Activated CD4-positive, alpha-beta T cell treated with anti-CD3 and anti-CD28 coated beads, Interleukin-2, amount 10 ng/mL, durations not matched to agents 24 days and 14 days (primary cell): ENCODE measurements at regions not wholly inside any gene's neighbourhood (a gene's known extent, or its start where the extent isn't known, plus 50 kb on each side); places are given as distances from the start of the nearest gene placed in this dataset.

Experiments
- DNase-seq: peaks from one replicate; pipeline ENCODE4 v3.0.0; 2022
- H3K27ac Mint-ChIP-seq: one replicate; pipeline ENCODE4 v1.8.0; 2022; ENCODE audit warnings: mild to moderate bottlenecking, mixed read lengths
- H3K27me3 Mint-ChIP-seq: one replicate; pipeline ENCODE4 v1.8.0; 2022; ENCODE audit warnings: mixed read lengths
- H3K36me3 Mint-ChIP-seq: one replicate; pipeline ENCODE4 v1.8.0; 2022; ENCODE audit warnings: low read depth, mild to moderate bottlenecking, mixed read lengths
- H3K4me1 Mint-ChIP-seq: one replicate; pipeline ENCODE4 v1.8.0; 2021; ENCODE audit warnings: mixed read lengths
- H3K4me3 Mint-ChIP-seq: one replicate; pipeline ENCODE4 v1.8.0; 2022; ENCODE audit warnings: mild to moderate bottlenecking, moderate library complexity, mixed read lengths
- H3K9me3 Mint-ChIP-seq: one replicate; pipeline ENCODE4 v1.8.0; 2021; ENCODE audit warnings: mixed read lengths
- intact Hi-C: fragments of 100-400 bp; cut with micrococcal nuclease; formaldehyde crosslinking; loops from one replicate; pipeline ENCODE4 v1.15.1; 2023

DNA sequence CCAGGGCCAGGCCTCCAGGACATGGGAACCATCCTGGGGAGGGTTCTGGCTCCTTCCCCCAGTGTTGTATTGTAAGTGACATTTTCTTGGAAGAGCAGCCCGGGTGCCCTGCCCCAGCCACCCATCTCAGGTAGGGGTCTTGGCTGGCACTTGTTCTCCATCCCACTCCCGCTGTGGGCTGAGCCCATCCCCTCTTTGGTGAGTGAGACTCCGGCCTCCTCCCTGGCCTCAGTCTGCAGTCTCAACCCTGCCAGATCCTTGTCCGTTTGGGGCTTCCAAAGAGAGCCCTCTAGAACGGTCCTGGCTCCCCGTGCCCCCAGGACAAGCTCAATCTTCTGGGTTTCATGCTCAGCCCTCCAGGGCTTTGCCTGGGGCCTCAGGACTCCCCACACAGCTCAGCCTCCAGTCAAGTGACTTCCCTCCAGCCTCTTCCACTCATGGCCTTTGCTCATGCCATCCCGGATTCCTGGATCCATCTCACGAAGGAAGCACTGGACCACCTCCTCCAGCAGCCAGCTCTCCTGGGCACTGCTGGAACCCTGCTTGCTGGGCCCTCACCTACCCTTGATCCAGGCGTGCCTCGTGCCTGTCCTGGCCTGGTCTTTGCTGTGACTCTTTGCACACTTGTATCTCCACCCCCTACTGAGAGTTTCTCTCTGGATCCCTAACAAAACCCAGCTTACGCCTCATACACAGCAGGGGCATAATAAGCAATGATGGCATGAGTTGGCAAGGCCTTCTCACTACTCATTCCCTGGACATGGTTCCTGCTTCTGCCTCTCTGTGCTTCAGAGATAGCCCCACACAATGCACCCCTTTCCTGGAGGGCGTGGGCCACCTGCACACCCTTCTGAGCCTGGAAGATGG is 297.4 kb upstream of the RTL1 start:
- DNase-seq, result no peak
- Mint-ChIP-seq H3K9me3 (peaks cover 4% of the 10 kb centered on the region), H3K27me3 (no peaks in the 10 kb centered on the region)

DNA sequence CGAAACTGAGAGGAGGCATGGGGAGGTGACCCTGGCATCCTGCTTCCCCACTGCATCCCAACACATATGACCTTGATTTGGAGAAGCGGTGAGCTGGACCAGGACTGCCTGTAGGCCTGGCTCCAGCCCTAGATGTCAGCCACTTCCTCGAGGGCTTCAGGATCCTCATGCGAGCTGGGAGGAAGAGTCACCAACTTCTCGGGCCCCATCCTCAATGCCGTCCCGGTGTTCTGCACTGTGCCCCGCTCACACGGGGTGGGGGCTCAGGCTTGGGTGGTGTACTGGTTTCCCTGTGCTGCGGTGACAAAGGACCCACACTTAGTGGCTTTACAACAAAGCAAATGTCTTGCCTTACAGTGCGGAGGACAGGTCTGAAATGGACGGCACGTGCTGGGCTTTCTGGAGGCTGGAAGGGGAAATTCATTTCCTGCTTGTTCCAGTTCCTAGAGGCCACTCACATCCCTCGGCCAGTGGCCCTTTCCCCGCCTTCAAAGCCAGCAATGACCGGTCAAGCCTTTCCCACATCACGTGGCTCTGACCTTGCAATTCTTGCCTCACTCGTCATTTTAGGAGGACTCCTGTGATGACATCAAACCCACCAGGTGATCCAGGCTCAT is 298.1 kb upstream of the RTL1 start:
- no peak overlapping the region for H3K4me3 Mint-ChIP-seq
- H3K36me3 Mint-ChIP-seq, result no peaks in the 10 kb centered on the region
- no peak overlapping the region for H3K27ac Mint-ChIP-seq
- intact Hi-C loops, result no loop called here
- no peaks in the 10 kb centered on the region for H3K4me1 Mint-ChIP-seq
- no peak for DNase-seq
- peaks cover 11% of the 10 kb centered on the region for H3K9me3 Mint-ChIP-seq
- no peaks in the 10 kb centered on the region for H3K27me3 Mint-ChIP-seq

More for the DNA sequence above, 297.4 kb upstream of the RTL1 start:
- H3K36me3 Mint-ChIP-seq, result no peaks in the 10 kb centered on the region
- H3K27ac Mint-ChIP-seq, result no peak overlapping the region
- intact Hi-C loops, result no loop called here
- no peaks in the 10 kb centered on the region for H3K4me1 Mint-ChIP-seq
- H3K4me3 Mint-ChIP-seq, result no peak overlapping the region

DNA sequence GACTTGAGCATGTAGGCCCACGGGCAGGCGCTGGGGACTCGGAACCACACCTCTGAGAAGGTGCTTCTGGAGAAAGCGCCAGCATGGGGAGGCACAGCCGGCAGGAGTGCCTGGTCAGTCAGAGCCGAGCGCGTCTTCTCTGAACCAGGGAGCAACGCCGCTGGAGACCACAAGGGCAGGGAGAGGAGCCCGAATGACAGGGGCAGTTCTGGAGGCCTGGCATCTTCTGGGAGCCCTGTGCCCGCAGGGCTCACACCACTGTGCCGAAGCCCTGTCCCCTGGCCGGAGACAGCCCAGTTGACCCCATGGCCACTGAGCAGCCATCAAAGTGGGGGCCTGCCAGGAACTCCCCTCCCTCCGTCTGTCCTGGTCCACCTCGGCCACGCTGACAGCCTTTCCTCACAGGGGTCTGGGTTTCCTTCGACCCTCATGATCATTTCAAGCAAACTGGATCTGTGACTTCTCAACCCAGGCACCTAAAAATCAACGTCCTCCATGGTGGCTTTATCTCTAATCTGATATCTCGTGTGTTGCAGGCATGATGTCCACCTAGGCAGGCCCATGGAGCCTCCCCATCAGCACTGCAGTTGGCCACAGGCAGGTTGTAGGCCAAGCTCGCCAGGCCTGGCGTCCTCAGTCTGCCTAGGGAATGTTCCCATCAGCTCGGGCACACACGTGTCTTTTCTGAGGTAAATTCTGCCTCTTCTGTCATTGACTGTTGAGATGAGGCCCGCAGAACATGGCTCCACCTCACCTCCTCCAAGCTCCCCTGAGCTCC is 299.3 kb upstream of the RTL1 start:
- intact Hi-C loops, result no loop called here
- Mint-ChIP-seq H3K36me3 (no peaks in the 10 kb centered on the region), H3K9me3 (peaks cover 16% of the 10 kb centered on the region), H3K4me3 (no peak overlapping the region), H3K27ac (no peak overlapping the region), H3K4me1 (no peaks in the 10 kb centered on the region), H3K27me3 (no peaks in the 10 kb centered on the region)
- no peak for DNase-seq

DNA sequence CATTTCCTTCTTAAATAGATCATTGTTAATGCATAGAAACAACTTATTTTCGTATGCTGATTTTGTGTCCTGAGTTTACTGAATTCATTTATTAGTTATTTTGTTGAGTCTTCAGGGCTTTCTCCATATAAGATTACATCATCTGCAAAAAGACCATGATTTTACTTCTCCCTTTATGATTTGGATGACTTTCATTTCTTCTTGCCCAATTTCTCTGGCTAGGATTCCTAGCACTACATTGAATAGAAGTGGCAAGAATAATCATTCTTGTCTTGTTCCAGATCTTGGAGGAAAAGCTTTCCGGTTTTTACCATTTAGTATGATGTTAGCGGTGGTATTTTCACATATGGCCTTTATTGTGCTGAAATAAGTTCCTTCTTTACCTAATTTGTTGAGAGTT is 303.0 kb upstream of the RTL1 start:
- no peak overlapping the region for H3K27ac Mint-ChIP-seq
- H3K27me3 Mint-ChIP-seq, result no peaks in the 10 kb centered on the region
- H3K4me3 Mint-ChIP-seq, result no peak overlapping the region
- H3K9me3 Mint-ChIP-seq, result peaks cover 26% of the 10 kb centered on the region
- intact Hi-C loops, result no loop called here
- no peak for DNase-seq
- H3K36me3 Mint-ChIP-seq, result no peaks in the 10 kb centered on the region
- H3K4me1 Mint-ChIP-seq, result no peaks in the 10 kb centered on the region

DNA sequence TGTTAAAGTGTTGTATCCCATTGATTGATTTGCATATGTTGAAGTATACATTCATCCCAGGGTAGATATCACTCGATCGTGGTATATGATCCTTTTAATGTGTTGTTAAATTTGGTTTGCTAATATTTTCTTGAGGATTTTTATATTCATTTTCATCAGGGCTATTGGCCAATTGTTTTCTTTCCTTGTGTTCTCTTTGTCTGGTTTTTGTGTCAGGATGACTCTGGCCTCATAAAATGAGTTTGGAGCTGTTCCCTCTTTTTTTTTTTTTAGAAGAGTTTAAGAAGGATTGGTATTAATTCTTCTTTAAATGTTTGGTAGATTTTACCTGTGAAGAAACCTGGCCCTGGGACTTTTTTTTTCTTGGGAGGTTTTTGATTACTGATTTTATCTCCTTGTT is 303.5 kb upstream of the RTL1 start:
- H3K27ac Mint-ChIP-seq, result no peak overlapping the region
- no peak for DNase-seq
- intact Hi-C loops, result no loop called here
- H3K9me3 Mint-ChIP-seq, result peaks cover 29% of the 10 kb centered on the region
- no peak overlapping the region for H3K4me3 Mint-ChIP-seq
- H3K4me1 Mint-ChIP-seq, result no peaks in the 10 kb centered on the region
- H3K36me3 Mint-ChIP-seq, result no peaks in the 10 kb centered on the region
- H3K27me3 Mint-ChIP-seq, result no peaks in the 10 kb centered on the region

DNA sequence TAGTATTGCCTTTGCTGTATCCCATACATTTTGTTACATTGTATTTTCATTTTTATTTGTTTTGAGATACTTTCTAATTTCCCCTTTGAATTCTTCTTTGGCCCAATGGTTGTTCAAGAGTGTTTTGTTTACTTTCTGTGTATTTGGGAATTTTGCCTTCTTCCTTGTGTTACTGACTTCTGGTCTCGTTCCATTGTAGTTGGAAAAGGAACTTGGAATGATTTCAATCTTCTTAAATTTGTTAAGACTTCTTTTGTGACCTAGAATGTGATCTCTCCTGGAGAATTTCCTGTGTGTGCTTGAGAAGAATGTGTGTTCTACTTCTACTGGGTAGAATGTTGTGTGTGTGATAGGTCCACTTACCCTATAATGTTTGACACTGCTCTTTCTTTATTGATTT is 304.4 kb upstream of the RTL1 start:
- DNase-seq, result no peak
- H3K27ac Mint-ChIP-seq, result no peak overlapping the region
- intact Hi-C loops, result no loop called here
- H3K27me3 Mint-ChIP-seq, result no peaks in the 10 kb centered on the region
- H3K4me1 Mint-ChIP-seq, result no peaks in the 10 kb centered on the region
- no peak overlapping the region for H3K4me3 Mint-ChIP-seq
- peaks cover 32% of the 10 kb centered on the region for H3K9me3 Mint-ChIP-seq
- no peaks in the 10 kb centered on the region for H3K36me3 Mint-ChIP-seq

DNA sequence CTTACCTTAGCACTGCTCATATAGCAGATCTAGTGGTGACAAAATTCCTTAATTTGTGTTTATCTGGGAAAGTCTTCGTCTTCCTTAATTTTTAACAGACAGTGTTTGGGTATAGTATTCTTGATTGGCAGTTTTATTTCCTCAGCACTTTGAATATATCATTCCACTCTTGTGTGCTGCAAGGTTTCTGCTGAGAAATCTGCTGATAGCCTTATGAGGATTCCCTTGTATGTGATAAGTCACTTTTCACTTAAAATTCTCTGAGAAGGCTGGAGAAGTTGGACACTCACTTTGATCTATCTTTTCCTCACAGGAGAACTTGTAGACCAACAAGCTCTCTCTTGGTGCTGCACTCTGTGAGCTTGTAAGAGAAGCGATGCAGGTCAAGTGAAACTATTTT is 306.1 kb upstream of the RTL1 start:
- Mint-ChIP-seq H3K4me3 (no peak overlapping the region), H3K27me3 (no peaks in the 10 kb centered on the region), H3K27ac (no peak overlapping the region), H3K4me1 (no peaks in the 10 kb centered on the region), H3K9me3 (peaks cover 37% of the 10 kb centered on the region), H3K36me3 (no peaks in the 10 kb centered on the region)
- no peak for DNase-seq
- intact Hi-C loops, result no loop called here

DNA sequence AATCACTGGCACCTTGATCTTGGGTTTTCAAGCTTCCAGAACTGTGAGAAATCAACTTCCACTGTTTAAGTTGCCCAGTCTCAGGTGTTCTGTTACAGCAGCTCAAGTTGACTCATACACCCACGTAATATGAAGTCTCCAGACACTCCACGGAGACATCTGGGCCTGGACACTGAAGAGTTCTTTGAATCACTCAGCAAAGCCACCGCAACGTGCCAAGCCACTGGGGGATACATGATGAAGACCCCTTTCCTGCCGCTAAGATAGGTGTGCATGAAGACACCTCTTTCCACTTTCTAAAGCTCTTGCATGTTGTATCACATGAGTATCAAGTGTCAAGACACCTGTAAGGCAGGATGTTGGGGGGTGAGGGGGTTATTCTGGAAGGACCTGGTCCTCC is 311.7 kb upstream of the RTL1 start:
- no peak overlapping the region for H3K27ac Mint-ChIP-seq
- no peaks in the 10 kb centered on the region for H3K4me1 Mint-ChIP-seq
- no peak overlapping the region for H3K4me3 Mint-ChIP-seq
- no peaks in the 10 kb centered on the region for H3K27me3 Mint-ChIP-seq
- H3K9me3 Mint-ChIP-seq, result peaks cover 14% of the 10 kb centered on the region
- intact Hi-C loops, result no loop called here
- no peaks in the 10 kb centered on the region for H3K36me3 Mint-ChIP-seq
- DNase-seq, result no peak

DNA sequence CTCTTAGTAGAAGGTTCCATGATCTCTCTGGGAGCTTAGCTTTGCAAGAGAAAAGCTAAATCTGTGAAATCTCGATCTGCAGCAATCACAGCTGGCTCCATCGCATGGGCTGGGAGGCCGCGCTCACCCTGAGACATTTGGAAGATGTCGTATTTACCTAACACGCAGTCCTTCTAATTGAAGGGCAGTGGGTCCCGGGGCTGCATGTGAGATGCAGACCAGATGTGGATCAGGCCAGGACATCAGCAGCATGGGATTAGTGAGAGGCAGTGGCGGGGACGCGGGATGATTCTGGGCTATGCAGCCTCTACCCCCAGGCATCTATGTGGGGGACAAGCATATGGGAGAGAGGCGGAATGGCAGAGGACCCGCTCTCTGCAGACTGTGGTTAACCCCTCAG is 312.4 kb upstream of the RTL1 start:
- DNase-seq, result no peak
- H3K36me3 Mint-ChIP-seq, result no peaks in the 10 kb centered on the region
- no peak overlapping the region for H3K27ac Mint-ChIP-seq
- H3K4me1 Mint-ChIP-seq, result no peaks in the 10 kb centered on the region
- intact Hi-C loops, result no loop called here
- H3K4me3 Mint-ChIP-seq, result no peak overlapping the region
- H3K9me3 Mint-ChIP-seq, result peaks cover 14% of the 10 kb centered on the region
- H3K27me3 Mint-ChIP-seq, result no peaks in the 10 kb centered on the region

DNA sequence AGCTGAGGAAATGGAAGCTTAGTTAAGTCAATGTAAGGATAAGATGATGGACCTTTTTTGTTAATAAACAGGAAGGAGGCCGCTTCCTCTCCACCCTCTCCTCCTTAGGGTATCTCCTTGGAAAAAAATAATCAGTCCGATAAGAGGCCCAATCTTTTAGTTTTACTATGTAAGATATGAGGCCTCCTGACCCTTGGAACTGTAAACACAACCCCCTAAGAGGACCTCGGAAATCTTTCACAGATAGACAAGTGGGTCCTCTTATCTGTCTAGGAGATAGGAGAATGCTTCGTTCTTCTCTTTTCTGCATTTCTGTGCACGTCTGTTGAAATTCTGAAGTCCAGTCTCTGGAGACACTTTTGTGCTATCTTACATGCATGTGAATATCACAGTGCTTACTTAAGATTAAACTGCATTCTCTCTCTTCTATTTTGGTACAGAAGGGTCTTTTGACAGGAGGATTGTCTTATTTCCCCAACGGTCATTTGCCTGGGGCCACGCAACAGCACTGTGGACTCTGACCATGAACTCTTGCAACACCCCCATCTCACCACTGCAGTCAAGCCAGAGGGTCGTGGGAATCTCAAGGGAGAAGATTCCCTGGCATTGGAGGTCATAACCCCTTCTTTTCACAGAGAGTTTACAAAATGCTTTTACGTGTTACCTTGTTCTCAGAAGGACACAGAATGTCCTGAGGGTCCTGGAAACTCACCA is 313.0 kb upstream of the RTL1 start:
- no peaks in the 10 kb centered on the region for H3K4me1 Mint-ChIP-seq
- no peaks in the 10 kb centered on the region for H3K36me3 Mint-ChIP-seq
- H3K4me3 Mint-ChIP-seq, result no peak overlapping the region
- no peak for DNase-seq
- no peaks in the 10 kb centered on the region for H3K27me3 Mint-ChIP-seq
- no peak overlapping the region for H3K27ac Mint-ChIP-seq
- intact Hi-C loops, result no loop called here
- peaks cover 14% of the 10 kb centered on the region for H3K9me3 Mint-ChIP-seq

DNA sequence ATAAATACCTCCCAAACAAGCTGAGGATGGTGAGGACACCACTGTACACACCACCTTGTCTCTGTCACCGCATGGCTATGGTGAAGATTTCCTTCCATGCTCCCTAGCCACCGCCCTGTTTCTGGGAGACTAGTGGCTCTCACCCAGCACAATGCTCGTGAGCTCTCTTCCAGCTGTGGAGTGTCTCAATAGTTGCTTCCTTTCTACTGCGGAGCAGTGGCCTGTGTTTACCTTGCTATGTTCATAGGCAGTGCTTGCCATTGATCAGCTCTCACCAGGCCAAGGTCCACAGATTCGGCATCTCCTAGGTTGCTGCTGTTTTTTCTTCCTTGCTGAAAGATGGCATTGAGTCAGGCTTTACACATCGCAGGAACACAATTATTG is 313.6 kb upstream of the RTL1 start:
- Mint-ChIP-seq H3K27me3 (no peaks in the 10 kb centered on the region), H3K4me3 (no peak overlapping the region), H3K27ac (no peak overlapping the region), H3K9me3 (peaks cover 11% of the 10 kb centered on the region), H3K36me3 (no peaks in the 10 kb centered on the region), H3K4me1 (no peaks in the 10 kb centered on the region)
- no peak for DNase-seq
- intact Hi-C loops, result no loop called here

DNA sequence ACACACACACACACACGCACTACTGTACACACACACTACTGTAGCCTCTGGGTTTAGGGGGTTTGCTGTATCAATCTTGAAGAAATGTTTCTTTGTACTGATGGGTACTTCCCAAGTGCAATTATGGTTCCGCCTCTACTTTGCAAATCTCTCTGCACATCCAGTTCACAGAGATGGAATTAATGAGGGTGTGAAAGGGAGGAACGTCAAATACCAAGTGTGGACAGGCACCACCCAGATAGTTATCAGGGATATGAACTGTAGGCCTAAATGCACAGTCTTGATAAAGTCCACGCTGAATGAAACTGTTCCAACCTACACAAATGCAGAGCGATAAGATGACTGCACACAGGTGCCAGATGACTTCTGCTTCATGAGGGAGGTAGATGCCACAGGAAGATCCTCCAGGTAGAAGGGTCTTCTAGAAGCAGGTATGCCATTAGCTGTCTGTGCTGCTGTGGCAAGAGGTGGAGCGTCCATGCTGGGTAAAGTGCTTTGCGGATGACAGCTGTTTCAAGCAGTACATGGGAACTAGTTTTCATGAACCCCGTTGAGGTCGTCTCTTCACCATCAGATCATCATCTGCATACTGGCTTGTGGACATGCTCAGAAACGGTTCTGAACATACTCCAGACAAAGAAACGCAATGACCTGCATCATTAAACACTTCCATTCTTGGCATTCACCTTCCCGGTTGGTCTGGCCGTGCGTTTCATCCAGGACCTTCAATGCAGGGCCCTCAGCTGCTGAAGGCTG is 314.3 kb upstream of the RTL1 start:
- no peak overlapping the region for H3K27ac Mint-ChIP-seq
- intact Hi-C loops, result no loop called here
- H3K36me3 Mint-ChIP-seq, result no peaks in the 10 kb centered on the region
- H3K4me3 Mint-ChIP-seq, result no peak overlapping the region
- no peaks in the 10 kb centered on the region for H3K4me1 Mint-ChIP-seq
- DNase-seq, result no peak
- no peaks in the 10 kb centered on the region for H3K27me3 Mint-ChIP-seq
- H3K9me3 Mint-ChIP-seq, result peaks cover 8% of the 10 kb centered on the region

DNA sequence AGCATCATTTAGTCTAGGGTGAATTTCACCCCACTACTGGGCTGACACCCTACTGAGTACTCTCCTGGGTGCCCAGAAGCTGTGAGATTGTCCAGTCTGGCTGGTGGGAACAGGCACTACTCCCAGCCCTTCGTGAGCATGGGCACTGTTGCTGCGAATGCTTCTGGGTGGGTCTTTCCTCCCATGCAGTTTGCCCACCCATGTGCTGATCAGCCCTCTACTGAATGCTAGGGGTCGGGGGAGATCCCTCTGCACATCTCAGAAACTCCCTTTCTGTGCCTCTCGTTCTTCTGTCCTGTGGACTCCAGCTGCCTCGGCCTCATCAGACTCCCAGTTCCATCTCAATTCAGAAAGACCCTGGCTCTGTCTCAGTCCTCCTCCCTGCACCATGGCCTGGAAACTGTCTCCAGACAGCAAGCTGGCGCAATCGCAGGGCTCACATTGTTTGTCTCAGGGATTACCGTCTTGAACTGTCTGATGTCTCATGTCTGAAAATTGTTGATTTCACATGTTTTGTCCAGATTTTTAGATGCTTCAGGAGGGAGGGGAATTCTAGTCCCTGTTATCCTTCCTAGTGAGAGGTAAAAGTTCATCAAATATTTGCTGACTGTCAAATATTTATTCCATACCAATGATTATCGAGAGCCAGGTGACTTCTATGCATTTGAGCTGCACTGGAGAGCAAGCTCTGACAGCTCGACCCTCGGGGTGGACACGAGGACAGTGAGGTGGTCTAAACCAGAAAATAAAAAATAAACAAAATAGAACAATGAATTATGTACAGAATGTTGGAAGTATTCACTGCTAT is 316.6 kb upstream of the RTL1 start:
- H3K36me3 Mint-ChIP-seq, result no peaks in the 10 kb centered on the region
- H3K4me1 Mint-ChIP-seq, result no peaks in the 10 kb centered on the region
- intact Hi-C loops, result no loop called here
- H3K4me3 Mint-ChIP-seq, result no peak overlapping the region
- no peak for DNase-seq
- no peaks in the 10 kb centered on the region for H3K27me3 Mint-ChIP-seq
- peaks cover 1% of the 10 kb centered on the region for H3K9me3 Mint-ChIP-seq
- no peak overlapping the region for H3K27ac Mint-ChIP-seq
